H9 (cell line): ENCODE measurements at regions not wholly inside any gene's neighbourhood (a gene's known extent, or its start where the extent isn't known, plus 50 kb on each side); places are given as distances from the start of the nearest gene placed in this dataset.

Experiments
- DNase-seq: peaks from one replicate; pipeline ENCODE4 v3.0.0-alpha.2; 2017
- H2AFZ ChIP-seq: one replicate; pipeline ENCODE4 v1.6.1; 2013; ENCODE audit warnings: mild to moderate bottlenecking, low read length, control low read depth, moderate library complexity
- H2AK5ac ChIP-seq: 2 replicates; pipeline ENCODE4 v1.6.1; 2013; ENCODE audit warnings: low read length, control low read depth, mixed read lengths; ENCODE audit not compliant: insufficient read length
- H2BK120ac ChIP-seq: one replicate; pipeline ENCODE4 v1.6.1; 2013; ENCODE audit warnings: low read depth, mild to moderate bottlenecking, low read length, control low read depth, inconsistent platforms; ENCODE audit not compliant: poor library complexity, severe bottlenecking
- H2BK12ac ChIP-seq: 2 replicates; pipeline ENCODE4 v1.6.1; 2013; ENCODE audit warnings: low read length, control low read depth, mixed read lengths, low read depth; ENCODE audit not compliant: insufficient read length
- H2BK15ac ChIP-seq: 2 replicates; pipeline ENCODE4 v1.6.1; 2013; ENCODE audit warnings: low read depth, low read length, control low read depth
- H2BK20ac ChIP-seq: one replicate; pipeline ENCODE4 v1.6.1; 2013; ENCODE audit warnings: low read depth, mild to moderate bottlenecking, low read length, control low read depth, inconsistent platforms; ENCODE audit not compliant: poor library complexity, severe bottlenecking
- H2BK5ac ChIP-seq: 2 replicates; pipeline ENCODE4 v1.6.1; 2013; ENCODE audit warnings: low read length, control low read depth, mixed read lengths; ENCODE audit not compliant: insufficient read length
- H3K14ac ChIP-seq: 2 replicates; pipeline ENCODE4 v1.6.1; 2013; ENCODE audit warnings: low read length, control low read depth; ENCODE audit not compliant: insufficient read depth
- H3K18ac ChIP-seq: 2 replicates; pipeline ENCODE4 v1.6.1; 2013; ENCODE audit warnings: low read depth, mild to moderate bottlenecking, mixed read lengths, low read length, control low read depth; ENCODE audit not compliant: insufficient read length
- H3K23ac ChIP-seq: 2 replicates; pipeline ENCODE4 v1.6.1; 2013; ENCODE audit warnings: low read length, control low read depth, mixed read lengths, low read depth; ENCODE audit not compliant: insufficient read length
- H3K23me2 ChIP-seq: 2 replicates; pipeline ENCODE4 v1.6.1; 2013; ENCODE audit warnings: low read depth, mild to moderate bottlenecking, mixed read lengths, low read length, control low read depth; ENCODE audit not compliant: insufficient read length, poor library complexity, severe bottlenecking
- H3K27ac ChIP-seq: 2 replicates; pipeline ENCODE4 v1.5.1; 2013; ENCODE audit warnings: low read length, control low read depth, mixed read lengths, low read depth; ENCODE audit not compliant: insufficient read length
- H3K27me3 ChIP-seq: 2 replicates; pipeline ENCODE4 v1.6.1; 2013; ENCODE audit warnings: low read length, control low read depth, inconsistent platforms; ENCODE audit not compliant: insufficient read depth
- H3K4ac ChIP-seq: 2 replicates; pipeline ENCODE4 v1.6.1; 2013; ENCODE audit warnings: low read depth, mild to moderate bottlenecking, control low read depth, inconsistent platforms, low read length, moderate library complexity
- H3K4me1 ChIP-seq: 2 replicates; pipeline ENCODE4 v1.6.1; 2013; ENCODE audit warnings: low read length, control low read depth, inconsistent platforms; ENCODE audit not compliant: insufficient read depth
- H3K4me2 ChIP-seq: 2 replicates; pipeline ENCODE4 v1.6.1; 2013; ENCODE audit warnings: low read length, control low read depth, mixed read lengths; ENCODE audit not compliant: insufficient read length, insufficient read depth
- H3K56ac ChIP-seq: 2 replicates; pipeline ENCODE4 v1.6.1; 2013; ENCODE audit warnings: low read depth, mild to moderate bottlenecking, mixed read lengths, low read length, control low read depth; ENCODE audit not compliant: insufficient read length
- H3K79me1 ChIP-seq: 2 replicates; pipeline ENCODE4 v1.6.1; 2013; ENCODE audit warnings: low read depth, mild to moderate bottlenecking, moderate library complexity, low read length, control low read depth, inconsistent platforms; ENCODE audit not compliant: insufficient read depth, poor library complexity, severe bottlenecking
- H3K79me2 ChIP-seq: 2 replicates; pipeline ENCODE4 v1.6.1; 2013; ENCODE audit warnings: low read length, control low read depth, inconsistent platforms; ENCODE audit not compliant: insufficient read depth
- H3K9ac ChIP-seq: 2 replicates; pipeline ENCODE4 v1.6.1; 2013; ENCODE audit warnings: low read length, control low read depth, mixed read lengths; ENCODE audit not compliant: insufficient read length; ENCODE audit errors: extremely low read depth
- H3K9me3 ChIP-seq: one replicate; pipeline ENCODE4 v1.6.1; 2013; ENCODE audit warnings: low read depth, low read length, inconsistent platforms; ENCODE audit not compliant: control insufficient read depth
- H3T11ph ChIP-seq: one replicate; pipeline ENCODE4 v1.6.1; 2013; ENCODE audit warnings: mild to moderate bottlenecking, low read length, control low read depth, inconsistent platforms
- H4K20me1 ChIP-seq: one replicate; pipeline ENCODE4 v1.6.1; 2013; ENCODE audit not compliant: control insufficient read depth, insufficient read length, insufficient read depth
- H4K5ac ChIP-seq: 2 replicates; pipeline ENCODE4 v1.6.1; 2013; ENCODE audit warnings: low read depth, mild to moderate bottlenecking, mixed read lengths, low read length, control low read depth; ENCODE audit not compliant: insufficient read length
- H4K8ac ChIP-seq: replicated peaks from 2 replicates; pipeline ENCODE4 v1.6.1; 2013; ENCODE audit warnings: low read length, control low read depth, mixed read lengths, low read depth; ENCODE audit not compliant: insufficient read length
- H4K91ac ChIP-seq: 2 replicates; pipeline ENCODE4 v1.6.1; 2013; ENCODE audit warnings: low read depth, mild to moderate bottlenecking, moderate library complexity, mixed read lengths, low read length, control low read depth; ENCODE audit not compliant: insufficient read length
- H3K27ac Mint-ChIP-seq, 3 experiments: 2 replicates in 2 of 3; 3 replicates in 1 of 3; pipeline ENCODE4 v1.8.0; 2020 to 2021; ENCODE audit warnings: mixed read lengths in 3 of 3, mild to moderate bottlenecking in 1 of 3, moderate library complexity in 1 of 3
- H3K27me3 Mint-ChIP-seq: 2 replicates; pipeline ENCODE4 v1.8.0; 2021; ENCODE audit warnings: low read depth, mild to moderate bottlenecking, moderate library complexity, mixed read lengths
- H3K36me3 Mint-ChIP-seq, 3 experiments: 2 replicates in 2 of 3; 3 replicates in 1 of 3; pipeline ENCODE4 v1.8.0; 2020 to 2021; ENCODE audit warnings: low read depth in 3 of 3, mixed read lengths in 3 of 3; ENCODE audit not compliant: insufficient read depth in 1 of 3
- H3K4me1 Mint-ChIP-seq, 2 experiments: 2 replicates each; pipeline ENCODE4 v1.8.0; 2020; ENCODE audit warnings: mixed read lengths in 2 of 2
- H3K4me3 Mint-ChIP-seq, 2 experiments: 2 replicates in 1 of 2; 3 replicates in 1 of 2; pipeline ENCODE4 v1.8.0; 2020 to 2021; ENCODE audit warnings: mild to moderate bottlenecking in 2 of 2, mixed read lengths in 2 of 2, moderate library complexity in 1 of 2
- H3K9me3 Mint-ChIP-seq, 2 experiments: 2 replicates in 1 of 2; 3 replicates in 1 of 2; pipeline ENCODE4 v1.8.0; 2020; ENCODE audit warnings: mild to moderate bottlenecking in 2 of 2, mixed read lengths in 2 of 2, moderate library complexity in 1 of 2
- TF ChIP-seq, protein P1 (sequence below): fragments of 200-600 bp; sonication (generic); conservative IDR thresholded peaks from 3 replicates; pipeline ENCODE4 v1.8.0; 2021; ENCODE audit warnings: antibody characterized with exemption, mild to moderate bottlenecking

DNA sequence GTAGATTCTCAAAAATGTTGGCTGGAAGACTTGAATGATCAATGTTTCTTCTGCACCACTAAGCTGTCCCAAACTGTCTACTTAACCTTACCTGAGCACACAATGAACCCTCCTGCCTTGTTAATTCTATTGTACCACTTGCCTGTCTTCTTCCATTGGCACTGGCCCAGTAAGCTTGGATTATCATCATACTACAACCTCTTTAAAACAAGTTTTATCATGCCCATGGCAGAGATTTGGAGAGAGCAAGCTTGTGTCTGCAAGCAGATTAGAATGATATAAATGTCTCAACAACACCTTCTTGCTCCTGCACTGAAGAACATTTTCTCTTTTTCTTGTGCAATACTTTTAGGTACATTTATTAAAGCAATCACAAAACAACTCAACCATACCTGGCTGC, 74.0 kb upstream of the VMA21 start:
- H3K27me3 ChIP-seq: no peaks in the 10 kb centered on the region
- H4K5ac ChIP-seq: no peak overlapping the region
- peaks cover 1% of the 10 kb centered on the region; the same call in 1 of the 2 replicates for H3K27me3 Mint-ChIP-seq
- H3K9ac ChIP-seq: no peak overlapping the region
- no peak overlapping the region for H2BK12ac ChIP-seq
- H3K4me3 Mint-ChIP-seq: no peak overlapping the region
- no peak overlapping the region for H3K56ac ChIP-seq
- no peak overlapping the region for H2BK5ac ChIP-seq
- H2AFZ ChIP-seq: no peak overlapping the region
- H3K79me1 ChIP-seq: no peaks in the 10 kb centered on the region
- H3K4me2 ChIP-seq: no peak overlapping the region
- peaks cover 23% of the 10 kb centered on the region for H3K9me3 ChIP-seq
- no peaks in the 10 kb centered on the region; a peak in 1 of 7 replicates for H3K36me3 Mint-ChIP-seq
- H2BK120ac ChIP-seq: no peak overlapping the region
- H2BK15ac ChIP-seq: no peak overlapping the region
- H3K23me2 ChIP-seq: no peaks in the 10 kb centered on the region
- no peak overlapping the region for H2AK5ac ChIP-seq
- H2BK20ac ChIP-seq: no peak overlapping the region
- H4K20me1 ChIP-seq: no peaks in the 10 kb centered on the region
- H3K18ac ChIP-seq: no peak overlapping the region
- peaks cover 57 to 60% of the 10 kb centered on the region in 2 experiments for H3K9me3 Mint-ChIP-seq
- no peak overlapping the region for H4K91ac ChIP-seq
- H4K8ac ChIP-seq: no peak overlapping the region
- DNase-seq: no peak
- H3K14ac ChIP-seq: no peak overlapping the region
- H3K4ac ChIP-seq: no peak overlapping the region
- H3K27ac ChIP-seq: no peak overlapping the region
- H3K23ac ChIP-seq: no peak overlapping the region
- H3K79me2 ChIP-seq: no peaks in the 10 kb centered on the region
- no peaks in the 10 kb centered on the region for H3K4me1 ChIP-seq
- no peaks in the 10 kb centered on the region; a peak in 1 of 4 replicates for H3K4me1 Mint-ChIP-seq
- H3K27ac Mint-ChIP-seq: no peak overlapping the region
- TF ChIP-seq, protein P1, sequence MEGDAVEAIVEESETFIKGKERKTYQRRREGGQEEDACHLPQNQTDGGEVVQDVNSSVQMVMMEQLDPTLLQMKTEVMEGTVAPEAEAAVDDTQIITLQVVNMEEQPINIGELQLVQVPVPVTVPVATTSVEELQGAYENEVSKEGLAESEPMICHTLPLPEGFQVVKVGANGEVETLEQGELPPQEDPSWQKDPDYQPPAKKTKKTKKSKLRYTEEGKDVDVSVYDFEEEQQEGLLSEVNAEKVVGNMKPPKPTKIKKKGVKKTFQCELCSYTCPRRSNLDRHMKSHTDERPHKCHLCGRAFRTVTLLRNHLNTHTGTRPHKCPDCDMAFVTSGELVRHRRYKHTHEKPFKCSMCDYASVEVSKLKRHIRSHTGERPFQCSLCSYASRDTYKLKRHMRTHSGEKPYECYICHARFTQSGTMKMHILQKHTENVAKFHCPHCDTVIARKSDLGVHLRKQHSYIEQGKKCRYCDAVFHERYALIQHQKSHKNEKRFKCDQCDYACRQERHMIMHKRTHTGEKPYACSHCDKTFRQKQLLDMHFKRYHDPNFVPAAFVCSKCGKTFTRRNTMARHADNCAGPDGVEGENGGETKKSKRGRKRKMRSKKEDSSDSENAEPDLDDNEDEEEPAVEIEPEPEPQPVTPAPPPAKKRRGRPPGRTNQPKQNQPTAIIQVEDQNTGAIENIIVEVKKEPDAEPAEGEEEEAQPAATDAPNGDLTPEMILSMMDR: no peak
- no peak overlapping the region for H3T11ph ChIP-seq
